ENCODE measurements at regions not wholly inside any gene's neighbourhood (a gene's known extent, or its start where the extent isn't known, plus 50 kb on each side); places are given as distances from the start of the nearest gene placed in this dataset.

DNA sequence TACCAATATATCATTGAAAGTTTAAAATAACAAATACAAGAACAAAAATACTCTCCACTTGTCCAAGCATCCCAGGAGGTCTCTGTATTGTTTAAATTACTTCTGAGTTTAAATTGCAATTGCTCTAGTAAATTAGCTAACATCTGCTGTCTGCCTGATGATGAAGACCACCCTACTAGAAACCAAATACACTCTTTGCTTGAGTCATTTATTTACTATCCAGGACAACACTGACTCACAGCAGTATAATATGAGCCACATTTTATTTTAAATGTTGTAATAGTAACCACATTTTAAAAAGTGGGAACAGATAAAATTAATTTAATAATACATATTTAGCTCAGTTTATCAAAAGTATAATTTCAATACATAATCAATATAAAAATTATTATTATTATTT, 62.9 kb upstream of the EEA1 start:
- Histone ChIP-seq H3K4me2 (ENCODE audit: low read length) (no peak overlapping the region), H3K9me2 (ENCODE audit: insufficient read depth) (no peaks in the 10 kb centered on the region), H3K27me3 (ENCODE audit: insufficient read depth, low read length) (no peaks in the 10 kb centered on the region), H2AFZ (ENCODE audit: low read depth, low read length, poor library complexity, severe bottlenecking) (no peak overlapping the region), H3K79me2 (ENCODE audit: insufficient read depth, low read length) (no peaks in the 10 kb centered on the region), H4K20me1 (ENCODE audit: insufficient read depth) (no peaks in the 10 kb centered on the region), H3K4me1 (ENCODE audit: control insufficient read depth in 1 of 2, insufficient read depth in 2 of 2, low read length in 2 of 2) (0 out of 4 replicates have a peak, but pooled peaks cover 0 to 4% of the 10 kb centered on the region in 2 experiments), H3K9me3 (ENCODE audit: control insufficient read depth in 1 of 2, insufficient read depth in 1 of 2, low read depth in 1 of 2, low read length in 2 of 2) (no peaks in the 10 kb centered on the region), H3K9ac (ENCODE audit: low read length) (no peak overlapping the region), H3K4me3 (replicated peaks in 1 of 2; ENCODE audit: low read depth in 1 of 2, low read length in 2 of 2) (no peak overlapping the region), H3K36me3 (ENCODE audit: control insufficient read depth in 1 of 2, insufficient read depth in 2 of 2, low read length in 2 of 2) (no peaks in the 10 kb centered on the region), H3K27ac (ENCODE audit: low read depth, low read length) (no peak overlapping the region)
- no TSS peak for BruUV-seq (replicated peaks)
- CTCF ChIA-PET: interaction anchor here (0.8 to 1.7 kb wide), 3 partner anchors 10 to 405 kb away, joined by 3 to 6 read pairs (median 4); no protein-coding TSS in a partner anchor
- ATAC-seq (no peak), DNase-seq (ENCODE audit: low read depth, low spot score) (no peak)
- RAD21 ChIA-PET (ENCODE audit: low non-redundant PET in 1 of 2, low total read pairs in 2 of 2, uncharacterized antibody in 2 of 2, unreplicated experiment in 2 of 2): no interaction called here
- intact Hi-C loops (cut with micrococcal nuclease): no loop called here
- POLR2A ChIA-PET: no interaction called here
- TF ChIP-seq SIN3A (IDR thresholded peaks at IDR 0.05; ENCODE audit: low read depth): no peak
- TF ChIP-seq FOSL1 (IDR thresholded peaks at IDR 0.05; ENCODE audit: low read depth): no peak
- TF ChIP-seq POLR2AphosphoS5 (IDR thresholded peaks at IDR 0.05; ENCODE audit: low read depth, low read length): no peak
- no peak for TF ChIP-seq EZH2phosphoT487 (IDR thresholded peaks at IDR 0.05; ENCODE audit: borderline replicate concordance)
- no peak for TF ChIP-seq ZNF274 (IDR thresholded peaks at IDR 0.05; ENCODE audit: low read depth, low read length)
- TF ChIP-seq, protein P1, sequence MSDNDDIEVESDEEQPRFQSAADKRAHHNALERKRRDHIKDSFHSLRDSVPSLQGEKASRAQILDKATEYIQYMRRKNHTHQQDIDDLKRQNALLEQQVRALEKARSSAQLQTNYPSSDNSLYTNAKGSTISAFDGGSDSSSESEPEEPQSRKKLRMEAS (IDR thresholded peaks at IDR 0.05): no peak
- TF ChIP-seq CBX3 (IDR thresholded peaks at IDR 0.05; ENCODE audit: low read depth): no peak
- no peak for TF ChIP-seq RAD21 (IDR thresholded peaks at IDR 0.05; ENCODE audit: low read depth)
- TF ChIP-seq EGR1 (IDR thresholded peaks at IDR 0.05; ENCODE audit: low read depth): no peak
- no peak for TF ChIP-seq POLR2A (IDR thresholded peaks at IDR 0.05; ENCODE audit: borderline replicate concordance, extremely low read depth, insufficient read depth, insufficient read length)
- TF ChIP-seq SRF (IDR thresholded peaks at IDR 0.05; ENCODE audit: low read depth): no peak
- TF ChIP-seq ELF1 (IDR thresholded peaks at IDR 0.05; ENCODE audit: borderline replicate concordance, low read depth): no peak
- TF ChIP-seq, protein P2, sequence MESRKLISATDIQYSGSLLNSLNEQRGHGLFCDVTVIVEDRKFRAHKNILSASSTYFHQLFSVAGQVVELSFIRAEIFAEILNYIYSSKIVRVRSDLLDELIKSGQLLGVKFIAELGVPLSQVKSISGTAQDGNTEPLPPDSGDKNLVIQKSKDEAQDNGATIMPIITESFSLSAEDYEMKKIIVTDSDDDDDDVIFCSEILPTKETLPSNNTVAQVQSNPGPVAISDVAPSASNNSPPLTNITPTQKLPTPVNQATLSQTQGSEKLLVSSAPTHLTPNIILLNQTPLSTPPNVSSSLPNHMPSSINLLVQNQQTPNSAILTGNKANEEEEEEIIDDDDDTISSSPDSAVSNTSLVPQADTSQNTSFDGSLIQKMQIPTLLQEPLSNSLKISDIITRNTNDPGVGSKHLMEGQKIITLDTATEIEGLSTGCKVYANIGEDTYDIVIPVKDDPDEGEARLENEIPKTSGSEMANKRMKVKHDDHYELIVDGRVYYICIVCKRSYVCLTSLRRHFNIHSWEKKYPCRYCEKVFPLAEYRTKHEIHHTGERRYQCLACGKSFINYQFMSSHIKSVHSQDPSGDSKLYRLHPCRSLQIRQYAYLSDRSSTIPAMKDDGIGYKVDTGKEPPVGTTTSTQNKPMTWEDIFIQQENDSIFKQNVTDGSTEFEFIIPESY (IDR thresholded peaks at IDR 0.05; ENCODE audit: extremely low read depth, insufficient replicate concordance, low read length): no peak
- no peak for TF ChIP-seq JUND (IDR thresholded peaks at IDR 0.05)
- TF ChIP-seq TCF7L2 (IDR thresholded peaks at IDR 0.05; ENCODE audit: borderline replicate concordance, extremely low read depth, insufficient read depth, insufficient read length): no peak
- no peak for TF ChIP-seq EZH2 (IDR thresholded peaks at IDR 0.05)
- TF ChIP-seq, protein P3, sequence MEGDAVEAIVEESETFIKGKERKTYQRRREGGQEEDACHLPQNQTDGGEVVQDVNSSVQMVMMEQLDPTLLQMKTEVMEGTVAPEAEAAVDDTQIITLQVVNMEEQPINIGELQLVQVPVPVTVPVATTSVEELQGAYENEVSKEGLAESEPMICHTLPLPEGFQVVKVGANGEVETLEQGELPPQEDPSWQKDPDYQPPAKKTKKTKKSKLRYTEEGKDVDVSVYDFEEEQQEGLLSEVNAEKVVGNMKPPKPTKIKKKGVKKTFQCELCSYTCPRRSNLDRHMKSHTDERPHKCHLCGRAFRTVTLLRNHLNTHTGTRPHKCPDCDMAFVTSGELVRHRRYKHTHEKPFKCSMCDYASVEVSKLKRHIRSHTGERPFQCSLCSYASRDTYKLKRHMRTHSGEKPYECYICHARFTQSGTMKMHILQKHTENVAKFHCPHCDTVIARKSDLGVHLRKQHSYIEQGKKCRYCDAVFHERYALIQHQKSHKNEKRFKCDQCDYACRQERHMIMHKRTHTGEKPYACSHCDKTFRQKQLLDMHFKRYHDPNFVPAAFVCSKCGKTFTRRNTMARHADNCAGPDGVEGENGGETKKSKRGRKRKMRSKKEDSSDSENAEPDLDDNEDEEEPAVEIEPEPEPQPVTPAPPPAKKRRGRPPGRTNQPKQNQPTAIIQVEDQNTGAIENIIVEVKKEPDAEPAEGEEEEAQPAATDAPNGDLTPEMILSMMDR (IDR thresholded peaks at IDR 0.05 in 2 of 3, conservative IDR thresholded peaks at IDR 0.05 in 1 of 3; ENCODE audit: borderline replicate concordance in 1 of 3, insufficient read depth in 1 of 3, low read depth in 2 of 3, low read length in 2 of 3): no peak
